A549 (cell line): ENCODE measurements at regions not wholly inside any gene's neighbourhood (a gene's known extent, or its start where the extent isn't known, plus 50 kb on each side); places are given as distances from the start of the nearest gene placed in this dataset.

Source experiments
- ATAC-seq, 2 experiments: fragments of 200-7000 bp in 1 of 2; fragments of >200 bp in 1 of 2; cut with Nextera tagmentation in 1 of 2; cut with Tn5 transposase in 1 of 2; 3 replicates each; pipeline versions ENCODE4 v1.8.0 to v1.9.1; 2018 to 2020; ENCODE audit warnings: mild to moderate bottlenecking in 1 of 2, moderate library complexity in 1 of 2
- CTCF ChIA-PET: fragments of 300-600 bp; sonication (Branson Sonifier 250); formaldehyde crosslinking; extraction: SDS; loops from one replicate; lab custom pipeline; 2021; ENCODE audit warnings: antibody characterized with exemption, inconsistent platforms; lab: Yijun Ruan, JAX
- POLR2A ChIA-PET: fragments of 350-600 bp; formaldehyde crosslinking; extraction: SDS; loops from one replicate; lab custom pipeline; 2021; ENCODE audit warnings: antibody characterized with exemption, inconsistent platforms; lab: Yijun Ruan, JAX
- DNase-seq, 2 experiments: peaks; one replicate each; pipeline versions ENCODE4 v3.0.0 to v3.0.0-alpha.2; 2011 to 2016; ENCODE audit warnings: low read depth in 1 of 2, low spot score in 1 of 2
- FAIRE-seq: peaks from 2 replicates; lab custom pipeline; 2011; peaks lifted over from hg19 to GRCh38; lab: Jason Lieb, UNC
- H3K27ac ChIP-seq, 2 experiments: fragments of >200 bp; sonication (Bioruptor Twin); formaldehyde crosslinking; 3 replicates each; pipeline ENCODE4 v1.5.1; 2016 to 2017
- H3K4me1 ChIP-seq: fragments of >200 bp; sonication (Bioruptor Twin); formaldehyde crosslinking; 3 replicates; pipeline ENCODE4 v1.6.1; 2016
- H3K4me2 ChIP-seq: fragments of >200 bp; sonication (Bioruptor Twin); formaldehyde crosslinking; 3 replicates; pipeline ENCODE4 v1.6.1; 2016
- H3K4me3 ChIP-seq: fragments of >200 bp; sonication (Bioruptor Twin); formaldehyde crosslinking; 3 replicates; pipeline ENCODE4 v1.5.1; 2016
- H3K9me3 ChIP-seq: fragments of >200 bp; sonication (Bioruptor Twin); formaldehyde crosslinking; 3 replicates; pipeline ENCODE4 v1.6.1; 2016
- BCL3 ChIP-seq: fragments of >200 bp; sonication (Bioruptor Twin); formaldehyde crosslinking; IDR thresholded peaks from 3 replicates; pipeline ENCODE4 v1.6.1; 2016
- CHD2 ChIP-seq: fragments of 150-350 bp; IDR thresholded peaks from 2 replicates; pipeline ENCODE4 v1.6.1; 2014; ENCODE audit warnings: low read length; ENCODE audit not compliant: partially characterized antibody
- CHD4 ChIP-seq: fragments of 200-600 bp; sonication (generic); IDR thresholded peaks from 2 replicates; pipeline ENCODE4 v1.6.1; 2016; ENCODE audit warnings: antibody characterized with exemption, mild to moderate bottlenecking, borderline replicate concordance
- CTCF ChIP-seq: fragments of >200 bp; sonication (Bioruptor Twin); formaldehyde crosslinking; IDR thresholded peaks from 3 replicates; pipeline ENCODE4 v1.5.1; 2016
- ESRRA ChIP-seq: fragments of 150-350 bp; IDR thresholded peaks from 2 replicates; pipeline ENCODE4 v1.6.1; 2014; ENCODE audit warnings: mild to moderate bottlenecking, low read length, borderline replicate concordance
- FOXS1 ChIP-seq: fragments of 250-450 bp; sonication (Bioruptor Pico); IDR thresholded peaks from 2 replicates; pipeline ENCODE4 v1.5.0; 2020; ENCODE audit warnings: mild to moderate bottlenecking, moderate library complexity
- HDAC2 ChIP-seq: fragments of 200-600 bp; sonication (generic); IDR thresholded peaks from 2 replicates; pipeline ENCODE4 v1.6.1; 2016
- HEYL ChIP-seq: fragments of 250-450 bp; sonication (Bioruptor Pico); IDR thresholded peaks from 2 replicates; pipeline ENCODE4 v1.8.0; 2021; ENCODE audit warnings: mild to moderate bottlenecking, moderate library complexity
- HOXB13 ChIP-seq: fragments of 250-450 bp; sonication (Bioruptor Pico); IDR thresholded peaks from 2 replicates; pipeline ENCODE4 v1.5.0; 2020; ENCODE audit warnings: low read depth, mild to moderate bottlenecking, moderate library complexity
- JUN ChIP-seq, 2 experiments: fragments of >200 bp; sonication (Bioruptor Twin); formaldehyde crosslinking; IDR thresholded peaks; 2 replicates in 1 of 2; 3 replicates in 1 of 2; pipeline ENCODE4 v1.6.1; 2016 to 2017
- JUNB ChIP-seq: fragments of >200 bp; sonication (Bioruptor Twin); formaldehyde crosslinking; IDR thresholded peaks from 2 replicates; pipeline ENCODE4 v1.6.1; 2016
- KDM5A ChIP-seq: fragments of 200-600 bp; sonication (generic); IDR thresholded peaks from 2 replicates; pipeline ENCODE4 v1.6.1; 2016; ENCODE audit warnings: antibody characterized with exemption, mild to moderate bottlenecking
- MYC ChIP-seq: IDR thresholded peaks from 2 replicates; pipeline ENCODE4 v1.6.1; 2012; ENCODE audit warnings: mild to moderate bottlenecking, inconsistent platforms, low read length, improper control_type of control experiment, borderline replicate concordance
- NFE2L2 ChIP-seq: fragments of 150-350 bp; conservative IDR thresholded peaks from 2 replicates; pipeline ENCODE4 v1.6.1; 2014; ENCODE audit warnings: low read length
- NR3C1 ChIP-seq: fragments of >200 bp; sonication (Bioruptor Twin); formaldehyde crosslinking; IDR thresholded peaks from 3 replicates; pipeline ENCODE4 v1.6.1; 2017
- POLR2AphosphoS2 ChIP-seq: conservative IDR thresholded peaks from 2 replicates; pipeline ENCODE4 v1.6.1; 2012; ENCODE audit warnings: low read length, improper control_type of control experiment, inconsistent platforms
- SMC3 ChIP-seq: fragments of >200 bp; sonication (Bioruptor Twin); formaldehyde crosslinking; IDR thresholded peaks from 3 replicates; pipeline ENCODE4 v1.6.1; 2018; ENCODE audit warnings: inconsistent platforms
- USF2 ChIP-seq: fragments of 450-650 bp; IDR thresholded peaks from 2 replicates; pipeline ENCODE4 v1.6.1; 2014; ENCODE audit warnings: antibody characterized with exemption
- ZNF302 ChIP-seq: fragments of 250-450 bp; sonication (Bioruptor Pico); IDR thresholded peaks from 2 replicates; pipeline ENCODE4 v1.9.0; 2021; ENCODE audit warnings: inconsistent platforms, mild to moderate bottlenecking, moderate library complexity
- ZSCAN20 ChIP-seq: fragments of 250-450 bp; sonication (Bioruptor Pico); IDR thresholded peaks from 2 replicates; pipeline ENCODE4 v1.8.0; 2022; ENCODE audit warnings: mild to moderate bottlenecking, moderate library complexity
- WGBS: methylation state at CpG from one replicate; pipeline ENCODE4 v1.1.6; 2017; ENCODE audit errors: missing lambda C conversion rate; 5-methylcytosine and 5-hydroxymethylcytosine counted together

GRCh38 chr4:121519236-121519838 is 138.5 kb upstream of the QRFPR start:
- FAIRE-seq (no peak), ATAC-seq (no peak), DNase-seq (no peak)
- TF ChIP-seq USF2: no peak
- TF ChIP-seq MYC: no peak
- TF ChIP-seq ZNF302 (CRISPR knock-in tag): no peak
- TF ChIP-seq CHD4: no peak
- TF ChIP-seq HOXB13 (CRISPR knock-in tag): no peak
- no peak for TF ChIP-seq ZSCAN20 (CRISPR knock-in tag)
- no peak for TF ChIP-seq JUN (IDR thresholded peaks at IDR 0.05)
- TF ChIP-seq HEYL (CRISPR knock-in tag): no peak
- no peak for TF ChIP-seq HDAC2
- Histone ChIP-seq H3K9me3 (no peaks in the 10 kb centered on the region), H3K4me2 (no peak overlapping the region), H3K27ac (no peak overlapping the region), H3K4me3 (no peak overlapping the region), H3K4me1 (no peaks in the 10 kb centered on the region)
- CTCF ChIA-PET: no interaction called here
- POLR2A ChIA-PET: no interaction called here
- WGBS: 18% methylated on average over 6 of the region's 6 CpGs

GRCh38 chr4:121517241-121517640 is 136.4 kb upstream of the QRFPR start:
- DNase-seq: no peak
- ATAC-seq: no peak
- H3K4me3 ChIP-seq: no peak overlapping the region
- POLR2A ChIA-PET: no interaction called here
- WGBS: 1% methylated on average over 2 of the region's 2 CpGs
- no peak for FAIRE-seq
- no peak overlapping the region for H3K27ac ChIP-seq
- no peak for TF ChIP-seq JUNB
- no peak for TF ChIP-seq JUN (IDR thresholded peaks at IDR 0.05)
- no peak for TF ChIP-seq HDAC2
- no peak for TF ChIP-seq ESRRA
- TF ChIP-seq CTCF: no peak
- no peak for TF ChIP-seq POLR2AphosphoS2
- no peak for TF ChIP-seq CHD2
- no peak for TF ChIP-seq NFE2L2
- TF ChIP-seq, all 56 proteins: peak for 0
- H3K9me3 ChIP-seq: no peaks in the 10 kb centered on the region
- CTCF ChIA-PET: no interaction called here
- no peaks in the 10 kb centered on the region for H3K4me1 ChIP-seq
- no peak overlapping the region for H3K4me2 ChIP-seq

GRCh38 chr4:121514443-121514842 is 133.6 kb upstream of the QRFPR start:
- FAIRE-seq (no peak), DNase-seq (no peak), ATAC-seq (no peak)
- no peaks in the 10 kb centered on the region for H3K4me1 ChIP-seq
- no peak overlapping the region for H3K4me2 ChIP-seq
- ChIA-PET CTCF (no interaction called here), POLR2A (no interaction called here)
- H3K9me3 ChIP-seq: no peaks in the 10 kb centered on the region
- 27% methylated on average over 10 of the region's 10 CpGs for WGBS
- H3K4me3 ChIP-seq: no peak overlapping the region
- no peak overlapping the region for H3K27ac ChIP-seq
- TF ChIP-seq ZSCAN20 (CRISPR knock-in tag) (no peak), FOXS1 (CRISPR knock-in tag) (no peak), CTCF (no peak), SMC3 (no peak), KDM5A (no peak), NR3C1 (no peak), BCL3 (no peak)
